ENCODE measurements at regions not wholly inside any gene's neighbourhood (a gene's known extent, or its start where the extent isn't known, plus 50 kb on each side); places are given as distances from the start of the nearest gene placed in this dataset.

DNA sequence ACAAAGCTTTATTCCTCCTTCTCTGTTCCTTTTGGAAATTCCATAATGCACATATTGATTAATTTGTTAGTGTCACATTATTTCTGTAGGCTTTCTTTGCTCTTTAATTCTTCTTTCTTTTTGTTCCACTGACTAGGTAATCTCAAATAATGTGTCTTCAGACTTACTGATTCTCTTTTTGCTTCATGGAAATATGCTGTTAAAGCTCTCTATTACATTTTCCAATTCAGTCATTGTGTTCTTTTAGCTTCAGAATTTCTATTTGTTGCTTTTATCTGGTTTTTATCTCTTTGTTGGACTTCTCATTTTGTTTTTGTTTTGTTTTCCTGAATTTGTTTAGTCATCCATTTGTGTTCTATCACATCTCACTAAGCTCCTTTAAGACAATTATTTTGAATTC is 147.0 kb upstream of the EOMES start:
- DNase-seq = no peak

DNA sequence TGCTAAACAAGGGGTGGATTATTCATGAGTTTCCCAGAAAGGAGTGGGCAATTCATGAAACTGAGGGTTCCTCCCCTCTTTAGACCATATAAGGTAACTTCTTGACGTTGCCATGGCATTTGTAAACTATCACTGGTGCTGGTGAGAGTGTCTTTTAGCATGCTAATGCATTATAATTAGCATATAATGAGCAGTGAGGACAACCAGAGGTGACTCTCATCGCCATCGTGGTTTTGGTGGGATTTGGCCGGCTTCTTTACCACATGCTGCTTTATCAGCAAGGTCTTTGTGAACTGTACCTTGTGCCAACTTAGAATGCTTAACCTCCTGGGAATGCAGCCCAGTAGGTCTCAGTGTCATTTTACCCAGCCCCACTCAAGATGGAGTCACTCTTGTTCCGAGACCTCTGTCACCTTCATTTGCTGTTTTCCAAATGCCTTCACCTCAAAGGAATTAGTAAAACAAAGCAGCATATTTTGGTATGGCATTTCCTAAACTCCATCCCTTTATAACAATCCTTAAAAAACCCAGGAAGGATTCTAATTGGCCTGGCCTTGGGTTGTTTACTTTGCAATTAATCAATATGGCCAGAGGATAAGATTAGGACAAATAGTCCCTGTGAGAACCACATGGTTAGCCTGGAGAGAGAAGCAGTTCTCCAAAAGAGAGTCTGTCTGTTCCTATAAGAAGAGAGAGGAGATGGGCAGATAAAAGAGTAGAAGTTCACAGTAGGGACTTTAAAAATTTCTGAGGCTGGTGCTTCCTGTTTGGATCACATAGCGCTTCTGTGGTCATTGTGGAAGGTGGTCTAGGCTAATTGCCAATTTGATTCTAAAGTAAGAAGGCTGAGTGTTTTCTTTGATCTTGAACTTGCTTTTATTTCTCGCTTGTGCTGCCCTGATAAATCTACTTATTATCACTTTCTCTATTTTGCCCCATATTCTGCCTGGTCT is 155.2 kb upstream of the EOMES start:
- no peak for DNase-seq

DNA sequence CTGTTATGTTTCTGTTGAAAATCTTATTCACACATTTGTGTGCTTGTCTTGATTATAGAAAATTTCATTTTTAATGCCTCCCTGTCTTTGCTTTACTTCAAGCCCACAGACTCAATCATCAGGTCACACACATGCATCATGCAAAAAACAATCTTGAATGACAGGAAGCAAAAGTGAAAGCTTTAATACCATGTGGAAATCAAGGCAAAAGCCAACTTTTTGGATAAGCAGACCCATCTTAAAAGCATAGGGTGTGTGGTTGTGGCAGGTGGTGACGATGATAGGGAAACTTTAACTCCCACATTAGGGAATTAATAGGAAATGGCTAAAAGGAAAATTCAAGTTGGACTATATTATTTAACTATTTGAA is 155.9 kb upstream of the EOMES start:
- DNase-seq = no peak

DNA sequence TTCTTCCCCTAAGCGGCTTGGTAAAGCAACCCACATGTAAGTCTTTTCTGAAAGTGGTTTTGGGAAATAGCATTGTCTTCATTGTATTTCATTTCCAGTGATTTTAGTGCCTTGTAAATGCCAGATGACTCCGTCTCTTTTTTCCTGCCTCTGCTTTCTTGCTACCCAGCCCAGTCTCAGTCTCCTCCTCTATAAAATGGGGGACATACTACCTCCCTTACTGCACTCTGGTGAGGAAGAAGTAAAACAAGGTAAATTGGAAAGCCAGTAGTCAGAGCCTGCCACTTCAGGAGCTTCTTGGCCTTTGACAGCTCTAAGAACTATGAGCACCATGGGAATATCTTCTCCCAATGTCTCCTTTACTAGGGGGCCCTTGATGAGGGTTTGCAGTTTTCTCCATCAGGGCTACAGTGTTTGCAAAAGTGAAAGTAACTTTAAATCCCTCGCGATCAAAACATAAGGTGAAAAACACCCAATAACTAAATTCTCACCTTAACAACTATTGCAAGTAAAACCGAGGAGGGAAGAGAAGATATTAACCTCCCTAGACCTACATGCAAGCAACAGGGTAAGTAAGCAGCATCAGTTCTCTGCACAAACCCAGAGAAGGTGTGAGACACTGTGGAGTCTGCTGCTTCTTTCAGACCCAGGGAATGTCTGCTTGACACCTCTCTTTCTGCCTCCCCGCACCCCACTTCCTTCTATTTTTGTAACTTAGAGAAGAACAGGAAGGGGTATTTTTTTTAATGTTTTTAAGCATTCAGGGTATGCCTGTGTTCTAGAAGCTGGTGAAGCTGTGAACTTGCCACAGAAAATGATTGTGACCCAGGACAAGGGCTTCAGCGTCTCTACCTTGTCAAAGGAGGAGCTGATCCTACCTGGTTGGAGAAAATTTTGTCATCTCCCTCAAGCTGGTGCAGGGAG is 159.1 kb upstream of the EOMES start:
- DNase-seq = no peak

DNA sequence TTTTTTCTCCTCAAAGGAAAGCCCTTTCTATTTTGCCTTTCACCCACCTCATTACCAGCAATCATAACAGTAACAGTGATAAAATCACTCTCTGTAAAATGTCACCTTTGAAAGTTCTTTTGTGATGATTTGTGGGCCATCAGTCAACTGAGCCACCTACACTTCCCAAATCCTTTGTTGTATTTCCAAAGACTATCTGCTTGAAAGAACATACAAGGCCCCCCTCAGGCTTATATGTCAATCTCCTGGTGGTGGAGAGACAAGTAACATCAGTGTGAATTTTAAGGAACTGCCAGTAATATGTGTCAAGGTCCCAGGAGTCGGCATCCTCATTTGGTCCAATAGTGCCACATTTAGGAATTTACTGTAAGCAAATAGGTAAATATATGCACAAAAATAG is 161.1 kb upstream of the EOMES start:
- DNase-seq = no peak

DNA sequence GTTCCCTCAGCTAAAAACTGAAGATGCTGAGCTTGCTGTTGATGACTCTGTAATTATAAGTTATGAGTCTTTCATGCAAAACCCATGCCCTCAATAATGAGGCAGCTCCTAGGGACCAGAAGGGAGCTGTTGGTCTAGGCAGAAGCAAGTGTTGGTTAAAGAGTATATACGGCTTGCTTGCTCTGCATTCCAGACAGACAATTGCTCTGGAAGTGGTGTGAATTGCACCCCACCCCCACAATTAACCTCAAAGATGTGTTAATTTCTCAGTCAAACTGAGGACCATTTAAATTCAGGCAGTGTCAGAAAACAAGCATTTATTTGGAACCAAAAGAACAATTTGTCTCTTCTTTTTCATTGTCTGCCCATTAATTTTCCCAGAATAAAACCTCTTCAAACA is 163.5 kb upstream of the EOMES start:
- no peak for DNase-seq

DNA sequence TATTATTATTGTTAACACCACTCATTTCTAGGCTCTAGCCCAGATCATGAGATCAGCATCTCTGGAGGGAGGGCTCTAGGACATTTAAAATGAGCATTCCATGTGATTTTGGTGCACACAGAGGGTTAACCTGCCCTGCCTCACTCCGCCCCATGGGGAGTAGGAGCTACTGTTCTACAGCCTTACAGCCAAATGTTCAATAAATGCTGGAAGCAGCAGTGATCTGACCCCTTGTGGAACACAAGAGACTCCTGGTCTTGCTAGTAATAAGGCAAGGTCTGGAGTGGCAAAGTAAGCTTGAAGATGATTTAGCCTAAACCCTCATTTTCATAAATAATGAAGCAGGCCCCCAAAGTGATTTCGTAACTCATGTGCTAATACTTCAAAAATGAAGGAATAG is 166.4 kb upstream of the EOMES start:
- DNase-seq = no peak

DNA sequence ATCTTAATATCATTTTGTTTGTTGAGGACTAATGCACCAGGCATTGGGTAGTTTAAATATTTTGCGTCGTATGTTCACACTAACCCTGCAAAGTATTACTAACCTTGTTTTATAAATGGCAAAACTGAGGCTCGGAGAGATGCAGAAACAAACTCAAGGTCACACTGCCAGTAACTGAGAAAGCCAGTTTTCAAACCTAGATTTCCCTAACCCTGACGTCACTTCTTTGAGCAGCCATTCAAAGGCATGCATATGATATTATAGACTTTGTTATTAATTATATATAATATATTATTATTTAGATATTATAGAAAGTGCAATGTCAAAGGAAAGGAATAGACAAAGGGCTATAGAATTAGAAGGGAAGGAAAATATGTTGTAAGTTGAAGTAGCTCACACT is 167.6 kb upstream of the EOMES start:
- DNase-seq = no peak

DNA sequence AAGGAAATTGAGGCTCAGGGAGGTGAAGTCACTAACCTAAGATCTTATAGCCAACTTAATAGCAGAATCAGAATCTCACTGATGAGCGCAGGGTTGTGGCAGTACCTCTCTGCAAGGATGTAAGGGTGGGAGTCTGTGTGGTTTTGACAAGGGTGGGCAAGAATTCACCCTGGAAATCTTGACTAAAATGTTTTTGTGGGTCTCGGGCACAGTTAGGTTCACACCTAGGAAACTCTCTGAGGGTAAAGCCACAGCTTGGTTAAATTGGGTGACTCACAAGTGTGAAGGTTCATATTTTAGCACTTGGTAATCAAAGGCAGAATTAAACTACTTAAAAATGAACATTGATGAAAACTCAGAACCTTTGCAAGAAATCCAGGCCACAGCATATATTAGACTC is 178.2 kb upstream of the EOMES start:
- DNase-seq = no peak

DNA sequence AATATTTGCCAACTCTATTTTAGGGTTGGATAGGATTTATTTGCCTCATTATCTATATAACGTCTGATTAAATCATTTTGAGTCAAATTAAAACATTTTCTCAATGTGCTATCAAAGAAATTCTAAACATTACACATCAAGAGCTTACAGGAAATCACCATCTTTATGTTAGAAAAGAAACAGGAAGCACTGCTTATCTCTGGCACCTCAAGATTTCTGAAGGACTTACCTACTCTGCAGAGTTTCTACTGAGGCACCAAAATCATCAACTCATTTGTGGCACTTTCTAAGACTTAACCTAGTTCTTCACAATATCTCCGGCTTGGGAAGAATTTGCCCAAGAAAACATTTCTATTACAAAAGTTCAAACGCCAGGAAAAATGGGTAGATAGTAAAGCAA is 181.3 kb upstream of the EOMES start:
- no peak for DNase-seq

DNA sequence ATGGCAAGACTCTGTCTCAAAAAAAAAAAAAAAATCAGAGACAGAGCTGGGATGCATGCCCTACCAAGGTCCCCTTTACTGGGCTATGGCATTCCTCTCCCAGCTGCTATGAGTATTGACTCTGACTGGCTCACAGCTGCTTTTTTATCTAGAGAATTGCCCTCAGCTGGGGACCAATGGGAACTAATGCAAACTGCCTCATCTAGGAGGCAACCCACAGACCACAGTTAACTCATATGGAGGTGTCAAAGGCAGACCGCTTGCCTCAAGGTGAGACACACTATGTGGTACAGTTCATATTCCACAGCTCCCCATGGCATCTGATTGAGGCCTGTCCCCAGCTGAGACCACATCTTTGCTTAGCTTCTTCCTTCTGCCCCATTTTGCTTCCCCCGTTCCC is 183.5 kb upstream of the EOMES start:
- no peak for DNase-seq

DNA sequence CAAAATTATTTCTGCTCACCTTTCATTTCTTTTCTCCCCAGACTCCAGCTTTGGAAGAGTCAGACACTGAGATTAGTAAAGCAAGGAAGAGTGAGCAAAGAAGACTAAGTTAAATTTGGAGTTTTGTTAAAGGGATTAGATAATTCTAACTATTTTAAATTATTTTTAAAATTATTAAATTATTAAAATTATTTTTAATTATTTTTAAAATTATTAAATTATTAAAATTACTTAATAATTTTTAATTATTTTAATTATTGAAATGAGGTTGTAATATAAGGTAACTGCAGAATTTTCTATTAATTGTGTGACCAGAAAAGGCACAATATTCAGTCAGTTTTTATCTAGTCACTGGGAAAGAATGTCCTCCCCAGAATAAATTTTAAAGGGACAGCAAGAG is 185.0 kb upstream of the EOMES start:
- DNase-seq = no peak

DNA sequence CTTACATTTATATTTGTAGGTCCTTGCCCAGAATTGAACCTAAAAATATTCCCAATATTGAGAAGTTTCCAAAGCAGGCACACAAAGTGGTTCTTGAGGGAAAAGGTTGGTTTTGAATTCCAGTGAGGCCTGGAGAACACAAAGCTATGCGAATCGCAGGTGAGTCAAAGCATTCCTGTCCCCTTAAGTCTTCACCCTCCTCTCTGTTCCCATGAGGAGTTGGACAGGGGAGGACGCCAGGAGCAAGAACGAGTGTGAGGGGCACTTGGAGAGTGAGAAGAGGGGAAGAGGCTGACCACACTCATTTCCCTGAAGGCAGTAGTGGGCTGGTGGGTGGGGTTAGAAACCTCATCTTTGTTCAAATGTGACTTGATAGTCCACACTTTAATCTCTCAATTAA is 185.8 kb upstream of the EOMES start:
- no peak for DNase-seq

DNA sequence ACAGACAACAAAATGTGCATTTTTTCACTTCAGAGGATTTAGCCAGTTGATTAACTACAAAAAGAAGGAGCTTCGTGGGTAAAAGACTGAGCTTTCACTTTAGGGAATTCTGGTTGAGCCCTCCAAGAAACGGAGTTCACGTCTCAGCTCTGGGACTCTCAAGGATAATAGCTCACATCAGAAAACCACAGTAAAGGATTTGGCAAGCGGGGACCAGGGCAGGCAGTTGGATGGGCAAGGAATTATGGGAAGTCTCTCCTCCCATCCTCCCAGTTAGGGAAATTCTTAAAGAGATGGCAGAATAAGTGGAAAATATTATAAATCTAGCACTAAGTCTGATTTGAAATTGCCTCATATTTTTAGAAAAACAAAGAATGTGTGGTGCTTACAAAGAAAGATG is 188.3 kb upstream of the EOMES start:
- DNase-seq = no peak

DNA sequence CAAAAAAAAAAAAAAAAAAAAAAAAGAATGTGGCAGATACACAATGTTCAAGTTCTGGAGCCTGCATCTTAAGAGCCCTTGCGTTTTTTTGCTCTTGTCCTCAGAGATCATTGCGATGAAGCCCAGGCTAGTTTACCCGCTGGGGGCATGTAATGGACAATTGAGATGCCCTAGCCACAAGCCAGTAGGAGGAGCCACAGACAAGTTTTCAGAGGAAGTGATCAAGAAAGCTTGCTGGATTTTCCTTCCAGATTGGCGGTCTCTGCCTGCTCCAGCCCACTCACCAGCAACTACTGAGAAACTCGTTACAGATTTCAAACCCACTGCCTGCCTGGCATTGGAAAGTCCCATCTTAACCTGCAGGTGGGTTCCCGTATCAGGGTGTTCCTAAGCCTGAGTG is 192.1 kb upstream of the EOMES start:
- no peak for DNase-seq

DNA sequence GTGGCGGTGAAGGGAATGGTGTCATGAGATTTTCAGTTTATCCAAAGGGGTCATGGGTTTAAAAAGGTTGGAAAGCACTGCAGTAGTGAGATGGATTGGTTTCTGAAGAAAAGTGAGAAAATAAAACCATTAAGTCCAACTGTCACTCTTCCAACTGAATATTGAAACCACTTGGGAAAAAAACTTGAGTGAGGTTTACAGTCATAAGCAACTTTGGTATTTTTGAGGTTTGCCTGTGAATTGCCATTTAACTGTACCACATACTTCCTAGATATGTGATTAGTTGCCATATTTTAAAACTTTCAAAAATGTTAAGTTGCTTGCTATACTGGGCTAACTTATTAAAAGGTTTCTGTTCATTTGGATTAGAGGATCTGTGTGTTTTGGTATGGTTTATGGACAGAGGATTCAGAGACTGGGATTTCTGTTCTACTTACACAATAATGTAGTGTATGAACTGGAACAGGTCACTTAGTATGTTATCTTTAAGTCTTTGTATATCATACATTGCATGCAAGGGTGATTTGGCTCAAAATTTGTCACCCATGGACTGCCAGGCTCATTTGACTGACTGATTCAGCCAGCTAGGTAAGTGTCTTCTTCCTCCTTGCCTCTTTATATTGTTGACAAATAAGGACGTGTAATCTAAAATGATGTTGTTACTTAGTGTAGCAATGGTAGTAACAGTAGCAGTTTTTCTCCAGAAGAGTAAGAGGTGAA is 201.4 kb upstream of the EOMES start:
- DNase-seq = no peak

DNA sequence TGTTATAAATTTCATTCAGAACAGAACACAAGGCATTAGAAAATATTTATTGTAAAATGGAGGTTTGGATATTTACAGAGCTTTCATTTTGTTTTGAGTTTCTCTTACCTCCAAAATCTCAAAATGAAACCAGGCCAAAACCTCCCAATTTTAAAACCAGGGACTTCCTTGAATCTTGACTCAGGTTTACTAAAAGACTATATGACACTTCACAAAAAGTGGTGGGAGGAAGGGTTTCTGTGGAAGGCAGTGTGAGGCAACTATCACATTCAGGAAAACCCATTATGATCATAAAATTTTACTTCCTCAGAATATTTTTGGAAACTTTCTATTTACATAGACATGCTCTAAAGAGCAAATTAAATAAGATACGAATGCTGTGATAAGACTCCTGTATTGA is 205.8 kb upstream of the EOMES start:
- no peak for DNase-seq

DNA sequence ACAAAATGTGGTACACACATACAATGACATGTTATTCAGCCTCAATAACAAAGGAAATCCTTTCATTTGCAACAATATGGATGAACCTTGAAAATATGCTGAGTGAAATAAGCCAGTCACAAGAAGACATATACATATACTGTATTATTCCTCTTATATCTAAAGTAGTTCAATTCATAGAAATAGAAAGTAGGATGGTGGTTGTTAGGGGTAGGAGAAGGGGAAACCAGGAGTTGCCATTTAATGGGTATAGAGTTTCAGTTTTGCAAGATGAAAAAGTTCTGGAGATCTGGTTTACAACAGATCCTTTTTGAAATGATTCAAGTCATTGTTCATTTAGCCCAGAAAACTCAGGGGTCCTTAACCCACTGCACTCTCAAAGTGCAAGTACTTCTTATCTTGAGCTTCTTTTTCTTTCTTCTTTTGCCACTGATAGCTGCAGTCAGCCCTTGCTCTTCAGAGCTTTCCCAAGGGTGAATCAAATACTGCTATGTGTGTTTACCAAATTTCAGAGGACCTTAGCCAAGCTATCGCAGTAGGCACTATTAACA is 208.0 kb upstream of the EOMES start:
- DNase-seq = no peak

DNA sequence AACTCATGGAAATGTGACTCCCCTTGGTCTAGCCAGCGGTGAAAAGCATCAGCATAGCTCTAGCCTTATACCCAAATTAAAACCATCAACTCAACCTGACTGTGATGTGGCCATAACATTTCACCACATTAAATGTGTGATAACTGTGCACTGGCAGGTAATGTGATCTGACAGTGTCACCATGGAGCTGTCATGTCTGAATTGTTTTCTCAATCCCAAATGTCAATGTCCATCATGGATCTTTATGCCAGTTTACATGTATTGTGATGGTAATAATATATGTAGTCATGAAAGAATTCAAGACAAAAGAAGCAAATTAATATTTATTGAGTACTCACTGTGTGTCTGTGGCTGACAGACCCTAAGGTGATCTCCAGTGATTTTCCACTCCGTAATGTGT is 213.4 kb upstream of the EOMES start:
- DNase-seq = no peak

DNA sequence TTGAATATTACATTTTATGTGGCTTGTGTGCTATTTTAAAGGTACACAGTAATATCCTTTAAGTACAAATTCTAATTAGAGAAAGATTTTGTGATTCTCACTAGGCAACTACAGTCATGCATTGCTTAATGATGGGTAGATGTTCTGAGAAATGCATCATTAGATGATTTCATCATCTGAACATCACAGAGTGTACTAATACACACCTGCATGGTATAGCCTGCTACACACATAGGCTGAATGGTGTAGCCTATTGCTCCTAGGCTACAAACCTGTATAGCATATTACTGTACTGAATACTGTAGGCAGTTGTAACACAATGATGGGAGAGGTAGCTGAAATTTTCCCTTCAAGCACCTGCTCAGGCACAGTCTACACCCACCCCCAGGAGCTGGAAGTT is 217.4 kb upstream of the EOMES start:
- no peak for DNase-seq

DNA sequence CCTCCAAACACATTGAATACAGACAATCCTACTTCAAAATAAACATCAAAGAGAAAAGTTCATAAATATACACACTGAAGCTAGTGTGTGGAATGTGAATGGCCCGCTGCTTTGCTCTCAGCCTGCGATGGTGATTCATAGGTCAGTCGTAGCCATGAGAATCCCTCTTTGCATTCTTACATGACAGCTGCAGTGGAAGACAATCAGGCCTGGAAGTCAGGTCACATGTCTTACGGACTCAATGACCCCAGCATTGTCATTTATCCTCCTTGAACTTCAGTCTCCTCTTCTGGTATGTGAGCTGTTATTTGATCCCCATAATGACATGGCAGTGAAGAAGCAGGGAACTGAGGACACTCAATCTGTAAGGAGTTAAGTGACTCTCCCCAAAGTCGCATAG is 217.8 kb upstream of the EOMES start:
- no peak for DNase-seq

DNA sequence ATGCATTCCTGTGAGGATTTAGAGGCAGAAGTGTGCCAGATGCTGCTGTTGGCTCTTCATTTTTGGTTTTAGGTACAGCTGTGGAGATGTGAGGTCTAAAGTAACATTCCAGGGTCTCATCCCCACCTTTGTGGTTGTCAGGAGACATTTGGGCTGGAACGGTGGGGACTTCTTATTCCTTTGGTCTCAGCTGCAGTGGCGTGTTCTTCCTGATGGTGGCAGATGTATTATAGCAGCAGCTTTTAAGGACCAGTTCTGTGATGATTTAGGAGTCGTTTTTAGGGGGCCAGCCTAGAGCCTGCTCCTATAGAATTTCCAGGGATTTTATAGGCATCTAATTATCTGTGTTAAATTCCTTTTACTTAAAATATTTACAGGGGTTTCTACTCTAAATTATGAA is 221.0 kb upstream of the EOMES start:
- no peak for DNase-seq

DNA sequence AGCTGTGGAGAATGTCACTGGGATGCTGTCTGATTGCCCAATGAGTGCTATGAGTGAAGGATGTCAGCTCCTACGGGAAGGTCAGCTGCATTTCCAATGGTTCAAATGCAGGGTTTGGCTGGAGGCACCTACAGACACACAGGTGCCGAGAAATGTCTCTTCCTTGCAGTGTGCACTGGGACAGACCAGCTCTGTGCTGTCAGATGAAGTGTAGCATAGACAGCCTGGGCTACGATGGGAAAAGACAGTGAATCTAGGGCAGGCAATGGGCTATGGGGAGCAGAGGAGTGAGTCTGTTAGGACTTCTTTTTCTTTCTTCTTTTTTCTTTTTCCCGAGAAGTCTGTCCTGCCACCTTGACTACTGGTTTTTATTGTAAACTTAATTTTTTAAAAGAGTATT is 223.1 kb upstream of the EOMES start:
- DNase-seq = no peak

Measured in NCI-H2171 treated with DMSO at 0.1 percent for 48 hours (cell line).